HG03280 (cell line): ENCODE measurements at regions not wholly inside any gene's neighbourhood (a gene's known extent, or its start where the extent isn't known, plus 50 kb on each side); places are given as distances from the start of the nearest gene placed in this dataset.

ENCODE experiments used
- ATAC-seq: cut with Tn5 transposase; IDR thresholded peaks from one replicate; pipeline ENCODE4 v1.9.1; 2021; ENCODE audit warnings: mild to moderate bottlenecking, moderate library complexity; ENCODE audit not compliant: unreplicated experiment

GRCh38 chr11:116698080-116698479 lies 74.7 kb downstream of the BUD13 start:
- ATAC-seq, result no peak

GRCh38 chr11:116697639-116698038 lies 75.1 kb downstream of the BUD13 start:
- ATAC-seq, result no peak

- no peak for ATAC-seq
Observed at GRCh38 chr11:116697011-116697410, 75.8 kb downstream of the BUD13 start.

- no peak for ATAC-seq
Observed at GRCh38 chr11:116696381-116696941, 76.3 kb downstream of the BUD13 start.

- ATAC-seq, result no peak
Observed at GRCh38 chr11:116695657-116696254, 77.0 kb downstream of the BUD13 start.

GRCh38 chr11:116694815-116695590 lies 77.8 kb downstream of the BUD13 start:
- ATAC-seq, result no peak

GRCh38 chr11:116694349-116694725 lies 78.5 kb downstream of the BUD13 start:
- ATAC-seq, result no peak

GRCh38 chr11:116693593-116694348 lies 79.0 kb downstream of the BUD13 start:
- no peak for ATAC-seq

GRCh38 chr11:116693102-116693570 lies 79.7 kb downstream of the BUD13 start:
- ATAC-seq, result no peak

- no peak for ATAC-seq
Observed at GRCh38 chr11:116692318-116693101, 80.3 kb downstream of the BUD13 start.

- ATAC-seq, result peak; percentile 63
Observed at GRCh38 chr11:116691771-116692177, 81.0 kb downstream of the BUD13 start.

- ATAC-seq, result no peak
Observed at GRCh38 chr11:116690611-116691010, 82.2 kb downstream of the BUD13 start.

- no peak for ATAC-seq
Observed at GRCh38 chr11:116689413-116690127, 83.2 kb downstream of the BUD13 start.

- ATAC-seq, result no peak
Observed at GRCh38 chr11:116688202-116688540, 84.6 kb downstream of the BUD13 start.

- ATAC-seq, result no peak
Observed at GRCh38 chr11:116687458-116688201, 85.2 kb downstream of the BUD13 start.

- no peak for ATAC-seq
Observed at GRCh38 chr11:116686866-116687265, 85.9 kb downstream of the BUD13 start.

- no peak for ATAC-seq
Observed at GRCh38 chr11:116683982-116684381, 88.8 kb downstream of the BUD13 start.

GRCh38 chr11:116680349-116681125 lies 92.2 kb downstream of the BUD13 start:
- no peak for ATAC-seq

GRCh38 chr11:116678887-116679286 lies 93.9 kb downstream of the BUD13 start:
- ATAC-seq, result no peak
